GM23248 (cell line): ENCODE measurements at regions not wholly inside any gene's neighbourhood (a gene's known extent, or its start where the extent isn't known, plus 50 kb on each side); places are given as distances from the start of the nearest gene placed in this dataset.

Source experiments
- EZH2 ChIP-seq: fragments of 200-600 bp; sonication (generic); IDR thresholded peaks from 2 replicates; pipeline ENCODE4 v1.6.1; 2018; ENCODE audit warnings: antibody characterized with exemption, mild to moderate bottlenecking; ENCODE audit not compliant: insufficient read depth, poor library complexity, severe bottlenecking
- EZH2phosphoT487 ChIP-seq: fragments of 200-600 bp; sonication (generic); IDR thresholded peaks from 2 replicates; pipeline ENCODE4 v1.6.1; 2018; ENCODE audit warnings: antibody characterized with exemption, moderate library complexity, mild to moderate bottlenecking, low read depth; ENCODE audit not compliant: insufficient read depth

DNA sequence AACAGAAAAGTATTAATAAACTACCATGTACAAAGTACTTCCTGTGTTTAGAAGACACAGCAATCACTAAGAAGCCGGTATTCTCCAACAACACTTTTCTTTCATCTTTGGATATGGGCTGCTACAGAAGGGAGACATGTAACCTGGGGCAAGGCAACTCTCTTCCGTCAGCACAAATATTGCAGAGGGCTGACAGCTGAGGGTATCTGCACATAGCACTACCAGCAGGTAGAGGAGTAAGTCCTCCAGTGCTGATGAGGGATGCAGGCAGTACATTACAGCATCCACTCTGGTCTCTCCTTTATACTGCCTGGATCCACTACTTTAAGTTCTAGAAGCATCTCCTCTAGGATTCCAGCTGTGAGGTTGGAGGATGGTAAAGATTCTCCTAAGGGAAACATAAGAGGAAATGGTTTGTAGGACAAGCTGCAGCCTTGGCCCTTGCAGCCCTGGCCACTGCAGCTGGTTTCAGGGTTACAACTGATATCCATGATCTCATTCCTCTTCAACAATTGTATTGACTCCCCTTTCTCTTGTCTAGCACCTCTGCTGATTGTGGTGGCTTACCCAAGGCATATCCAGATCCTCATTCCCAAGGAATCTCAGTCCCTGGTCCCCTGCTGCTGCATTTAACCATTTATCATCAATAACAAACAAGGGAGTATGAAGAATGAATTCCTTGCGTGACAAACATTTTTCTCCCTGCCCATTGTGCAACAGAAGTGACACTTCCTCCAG is 110.7 kb upstream of the ADGRF1 start:
- no peak for TF ChIP-seq EZH2
- TF ChIP-seq EZH2phosphoT487 = no peak
